ENCODE measurements at regions not wholly inside any gene's neighbourhood (a gene's known extent, or its start where the extent isn't known, plus 50 kb on each side); places are given as distances from the start of the nearest gene placed in this dataset.

DNA sequence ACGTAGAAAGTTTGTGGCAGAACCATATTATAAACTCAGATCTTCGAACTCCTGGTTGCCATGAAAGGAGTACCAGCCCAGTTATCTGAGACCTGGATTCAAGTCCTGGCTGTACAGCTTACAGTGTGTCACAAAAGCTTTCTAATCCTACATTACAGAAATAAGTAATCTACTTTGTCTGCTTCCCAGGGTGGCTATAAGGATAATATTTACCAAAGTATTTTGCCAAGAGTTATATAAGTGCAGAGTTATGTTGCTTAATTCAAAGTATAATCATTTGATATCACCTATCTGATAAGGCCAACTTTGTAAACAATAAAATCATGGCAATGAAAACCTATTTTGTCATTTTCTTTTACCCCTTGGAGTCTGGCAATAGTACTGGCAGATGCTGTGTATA lies 381.6 kb downstream of the NDFIP2 start:
- TF ChIP-seq EZH2 (IDR thresholded peaks at IDR 0.05; ENCODE audit: low read depth, unreplicated experiment) (no peak), POLR2AphosphoS5 (IDR thresholded peaks at IDR 0.05; ENCODE audit: low read depth) (no peak), EZH2phosphoT487 (IDR thresholded peaks at IDR 0.05; ENCODE audit: unreplicated experiment) (no peak), NANOG (IDR thresholded peaks at IDR 0.05; ENCODE audit: borderline replicate concordance) (no peak), CREB1 (CRISPR knock-in tag; IDR thresholded peaks at IDR 0.05; ENCODE audit: low read depth) (no peak), JUNB (IDR thresholded peaks at IDR 0.05; ENCODE audit: unreplicated experiment) (no peak), ZNF114 (CRISPR knock-in tag; IDR thresholded peaks at IDR 0.05) (no peak)
- TF ChIP-seq, protein P1, sequence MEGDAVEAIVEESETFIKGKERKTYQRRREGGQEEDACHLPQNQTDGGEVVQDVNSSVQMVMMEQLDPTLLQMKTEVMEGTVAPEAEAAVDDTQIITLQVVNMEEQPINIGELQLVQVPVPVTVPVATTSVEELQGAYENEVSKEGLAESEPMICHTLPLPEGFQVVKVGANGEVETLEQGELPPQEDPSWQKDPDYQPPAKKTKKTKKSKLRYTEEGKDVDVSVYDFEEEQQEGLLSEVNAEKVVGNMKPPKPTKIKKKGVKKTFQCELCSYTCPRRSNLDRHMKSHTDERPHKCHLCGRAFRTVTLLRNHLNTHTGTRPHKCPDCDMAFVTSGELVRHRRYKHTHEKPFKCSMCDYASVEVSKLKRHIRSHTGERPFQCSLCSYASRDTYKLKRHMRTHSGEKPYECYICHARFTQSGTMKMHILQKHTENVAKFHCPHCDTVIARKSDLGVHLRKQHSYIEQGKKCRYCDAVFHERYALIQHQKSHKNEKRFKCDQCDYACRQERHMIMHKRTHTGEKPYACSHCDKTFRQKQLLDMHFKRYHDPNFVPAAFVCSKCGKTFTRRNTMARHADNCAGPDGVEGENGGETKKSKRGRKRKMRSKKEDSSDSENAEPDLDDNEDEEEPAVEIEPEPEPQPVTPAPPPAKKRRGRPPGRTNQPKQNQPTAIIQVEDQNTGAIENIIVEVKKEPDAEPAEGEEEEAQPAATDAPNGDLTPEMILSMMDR (conservative IDR thresholded peaks at IDR 0.05; ENCODE audit: low read depth in 2 of 2): no peak
- TF ChIP-seq, protein P2, sequence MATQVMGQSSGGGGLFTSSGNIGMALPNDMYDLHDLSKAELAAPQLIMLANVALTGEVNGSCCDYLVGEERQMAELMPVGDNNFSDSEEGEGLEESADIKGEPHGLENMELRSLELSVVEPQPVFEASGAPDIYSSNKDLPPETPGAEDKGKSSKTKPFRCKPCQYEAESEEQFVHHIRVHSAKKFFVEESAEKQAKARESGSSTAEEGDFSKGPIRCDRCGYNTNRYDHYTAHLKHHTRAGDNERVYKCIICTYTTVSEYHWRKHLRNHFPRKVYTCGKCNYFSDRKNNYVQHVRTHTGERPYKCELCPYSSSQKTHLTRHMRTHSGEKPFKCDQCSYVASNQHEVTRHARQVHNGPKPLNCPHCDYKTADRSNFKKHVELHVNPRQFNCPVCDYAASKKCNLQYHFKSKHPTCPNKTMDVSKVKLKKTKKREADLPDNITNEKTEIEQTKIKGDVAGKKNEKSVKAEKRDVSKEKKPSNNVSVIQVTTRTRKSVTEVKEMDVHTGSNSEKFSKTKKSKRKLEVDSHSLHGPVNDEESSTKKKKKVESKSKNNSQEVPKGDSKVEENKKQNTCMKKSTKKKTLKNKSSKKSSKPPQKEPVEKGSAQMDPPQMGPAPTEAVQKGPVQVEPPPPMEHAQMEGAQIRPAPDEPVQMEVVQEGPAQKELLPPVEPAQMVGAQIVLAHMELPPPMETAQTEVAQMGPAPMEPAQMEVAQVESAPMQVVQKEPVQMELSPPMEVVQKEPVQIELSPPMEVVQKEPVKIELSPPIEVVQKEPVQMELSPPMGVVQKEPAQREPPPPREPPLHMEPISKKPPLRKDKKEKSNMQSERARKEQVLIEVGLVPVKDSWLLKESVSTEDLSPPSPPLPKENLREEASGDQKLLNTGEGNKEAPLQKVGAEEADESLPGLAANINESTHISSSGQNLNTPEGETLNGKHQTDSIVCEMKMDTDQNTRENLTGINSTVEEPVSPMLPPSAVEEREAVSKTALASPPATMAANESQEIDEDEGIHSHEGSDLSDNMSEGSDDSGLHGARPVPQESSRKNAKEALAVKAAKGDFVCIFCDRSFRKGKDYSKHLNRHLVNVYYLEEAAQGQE (IDR thresholded peaks at IDR 0.05; ENCODE audit: unreplicated experiment): no peak
- TF ChIP-seq, protein P3, sequence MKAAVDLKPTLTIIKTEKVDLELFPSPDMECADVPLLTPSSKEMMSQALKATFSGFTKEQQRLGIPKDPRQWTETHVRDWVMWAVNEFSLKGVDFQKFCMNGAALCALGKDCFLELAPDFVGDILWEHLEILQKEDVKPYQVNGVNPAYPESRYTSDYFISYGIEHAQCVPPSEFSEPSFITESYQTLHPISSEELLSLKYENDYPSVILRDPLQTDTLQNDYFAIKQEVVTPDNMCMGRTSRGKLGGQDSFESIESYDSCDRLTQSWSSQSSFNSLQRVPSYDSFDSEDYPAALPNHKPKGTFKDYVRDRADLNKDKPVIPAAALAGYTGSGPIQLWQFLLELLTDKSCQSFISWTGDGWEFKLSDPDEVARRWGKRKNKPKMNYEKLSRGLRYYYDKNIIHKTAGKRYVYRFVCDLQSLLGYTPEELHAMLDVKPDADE (IDR thresholded peaks at IDR 0.05): no peak
- TF ChIP-seq, protein P4, sequence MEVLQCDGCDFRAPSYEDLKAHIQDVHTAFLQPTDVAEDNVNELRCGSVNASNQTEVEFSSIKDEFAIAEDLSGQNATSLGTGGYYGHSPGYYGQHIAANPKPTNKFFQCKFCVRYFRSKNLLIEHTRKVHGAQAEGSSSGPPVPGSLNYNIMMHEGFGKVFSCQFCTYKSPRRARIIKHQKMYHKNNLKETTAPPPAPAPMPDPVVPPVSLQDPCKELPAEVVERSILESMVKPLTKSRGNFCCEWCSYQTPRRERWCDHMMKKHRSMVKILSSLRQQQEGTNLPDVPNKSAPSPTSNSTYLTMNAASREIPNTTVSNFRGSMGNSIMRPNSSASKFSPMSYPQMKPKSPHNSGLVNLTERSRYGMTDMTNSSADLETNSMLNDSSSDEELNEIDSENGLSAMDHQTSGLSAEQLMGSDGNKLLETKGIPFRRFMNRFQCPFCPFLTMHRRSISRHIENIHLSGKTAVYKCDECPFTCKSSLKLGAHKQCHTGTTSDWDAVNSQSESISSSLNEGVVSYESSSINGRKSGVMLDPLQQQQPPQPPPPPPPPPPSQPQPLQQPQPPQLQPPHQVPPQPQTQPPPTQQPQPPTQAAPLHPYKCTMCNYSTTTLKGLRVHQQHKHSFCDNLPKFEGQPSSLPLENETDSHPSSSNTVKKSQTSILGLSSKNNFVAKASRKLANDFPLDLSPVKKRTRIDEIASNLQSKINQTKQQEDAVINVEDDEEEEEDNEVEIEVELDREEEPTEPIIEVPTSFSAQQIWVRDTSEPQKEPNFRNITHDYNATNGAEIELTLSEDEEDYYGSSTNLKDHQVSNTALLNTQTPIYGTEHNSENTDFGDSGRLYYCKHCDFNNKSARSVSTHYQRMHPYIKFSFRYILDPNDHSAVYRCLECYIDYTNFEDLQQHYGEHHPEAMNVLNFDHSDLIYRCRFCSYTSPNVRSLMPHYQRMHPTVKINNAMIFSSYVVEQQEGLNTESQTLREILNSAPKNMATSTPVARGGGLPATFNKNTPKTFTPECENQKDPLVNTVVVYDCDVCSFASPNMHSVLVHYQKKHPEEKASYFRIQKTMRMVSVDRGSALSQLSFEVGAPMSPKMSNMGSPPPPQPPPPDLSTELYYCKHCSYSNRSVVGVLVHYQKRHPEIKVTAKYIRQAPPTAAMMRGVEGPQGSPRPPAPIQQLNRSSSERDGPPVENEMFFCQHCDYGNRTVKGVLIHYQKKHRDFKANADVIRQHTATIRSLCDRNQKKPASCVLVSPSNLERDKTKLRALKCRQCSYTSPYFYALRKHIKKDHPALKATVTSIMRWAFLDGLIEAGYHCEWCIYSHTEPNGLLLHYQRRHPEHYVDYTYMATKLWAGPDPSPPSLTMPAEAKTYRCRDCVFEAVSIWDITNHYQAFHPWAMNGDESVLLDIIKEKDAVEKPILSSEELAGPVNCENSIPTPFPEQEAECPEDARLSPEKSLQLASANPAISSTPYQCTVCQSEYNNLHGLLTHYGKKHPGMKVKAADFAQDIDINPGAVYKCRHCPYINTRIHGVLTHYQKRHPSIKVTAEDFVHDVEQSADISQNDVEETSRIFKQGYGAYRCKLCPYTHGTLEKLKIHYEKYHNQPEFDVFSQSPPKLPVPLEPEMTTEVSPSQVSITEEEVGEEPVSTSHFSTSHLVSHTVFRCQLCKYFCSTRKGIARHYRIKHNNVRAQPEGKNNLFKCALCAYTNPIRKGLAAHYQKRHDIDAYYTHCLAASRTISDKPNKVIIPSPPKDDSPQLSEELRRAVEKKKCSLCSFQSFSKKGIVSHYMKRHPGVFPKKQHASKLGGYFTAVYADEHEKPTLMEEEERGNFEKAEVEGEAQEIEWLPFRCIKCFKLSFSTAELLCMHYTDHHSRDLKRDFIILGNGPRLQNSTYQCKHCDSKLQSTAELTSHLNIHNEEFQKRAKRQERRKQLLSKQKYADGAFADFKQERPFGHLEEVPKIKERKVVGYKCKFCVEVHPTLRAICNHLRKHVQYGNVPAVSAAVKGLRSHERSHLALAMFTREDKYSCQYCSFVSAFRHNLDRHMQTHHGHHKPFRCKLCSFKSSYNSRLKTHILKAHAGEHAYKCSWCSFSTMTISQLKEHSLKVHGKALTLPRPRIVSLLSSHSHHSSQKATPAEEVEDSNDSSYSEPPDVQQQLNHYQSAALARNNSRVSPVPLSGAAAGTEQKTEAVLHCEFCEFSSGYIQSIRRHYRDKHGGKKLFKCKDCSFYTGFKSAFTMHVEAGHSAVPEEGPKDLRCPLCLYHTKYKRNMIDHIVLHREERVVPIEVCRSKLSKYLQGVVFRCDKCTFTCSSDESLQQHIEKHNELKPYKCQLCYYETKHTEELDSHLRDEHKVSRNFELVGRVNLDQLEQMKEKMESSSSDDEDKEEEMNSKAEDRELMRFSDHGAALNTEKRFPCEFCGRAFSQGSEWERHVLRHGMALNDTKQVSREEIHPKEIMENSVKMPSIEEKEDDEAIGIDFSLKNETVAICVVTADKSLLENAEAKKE (CRISPR knock-in tag; IDR thresholded peaks at IDR 0.05): no peak

All from GM23338 (cell line).